ENCODE measurements at regions not wholly inside any gene's neighbourhood (a gene's known extent, or its start where the extent isn't known, plus 50 kb on each side); places are given as distances from the start of the nearest gene placed in this dataset.

GRCh38 chr21:36647279-36648093 lies 51.4 kb upstream of the SIM2 start:
- no peak for TF ChIP-seq CTCF (IDR thresholded peaks at IDR 0.05)
- no peak for TF ChIP-seq POLR2A (IDR thresholded peaks at IDR 0.05)

All from body of pancreas (tissue), 4 donors.